ENCODE measurements at regions not wholly inside any gene's neighbourhood (a gene's known extent, or its start where the extent isn't known, plus 50 kb on each side); places are given as distances from the start of the nearest gene placed in this dataset.

DNA sequence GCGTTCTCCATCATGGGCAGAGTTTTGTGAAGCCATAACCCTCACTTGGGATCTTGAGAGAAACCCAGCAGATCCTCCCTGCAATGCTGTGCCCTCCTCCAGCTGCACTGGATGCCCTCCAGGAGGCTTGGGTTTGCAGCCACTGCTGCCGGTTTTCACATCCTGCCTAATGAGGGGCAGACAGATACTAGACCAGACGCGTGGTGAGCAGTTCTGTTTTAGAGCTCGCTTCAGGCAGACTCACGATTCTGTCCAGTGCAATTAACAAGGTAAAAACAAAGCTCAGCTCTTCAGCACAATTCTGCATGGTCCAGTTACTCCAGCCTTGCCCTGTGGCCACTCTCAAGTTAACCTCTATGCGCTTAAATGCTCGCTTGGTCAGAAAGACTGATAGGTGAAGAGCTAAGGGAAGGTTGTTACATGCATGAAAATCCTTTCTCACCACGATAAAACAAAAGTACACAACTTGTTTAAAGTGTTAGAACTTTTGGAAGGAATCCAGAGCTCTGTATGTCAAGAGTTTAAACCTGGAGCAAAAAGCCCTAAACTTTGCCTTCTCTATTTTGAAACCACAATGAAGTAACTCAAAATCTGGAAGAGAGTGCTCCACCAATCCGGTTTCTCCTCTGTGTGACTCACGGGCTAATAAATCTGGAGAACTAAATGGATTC is 292.3 kb upstream of the FAT3 start:
- H4K20me1 ChIP-seq (ENCODE audit: insufficient read depth): no peaks in the 10 kb centered on the region
- no peak overlapping the region for H2AFZ ChIP-seq (ENCODE audit: low read depth)
- H3K27me3 ChIP-seq (ENCODE audit: insufficient read depth, low read depth): no peaks in the 10 kb centered on the region
- no peak overlapping the region for H3K9ac ChIP-seq
- no peak overlapping the region for H3K27ac ChIP-seq
- no peak overlapping the region for H3K4me2 ChIP-seq
- no peaks in the 10 kb centered on the region for H3K36me3 ChIP-seq (ENCODE audit: insufficient read depth)
- TF ChIP-seq, protein P1, sequence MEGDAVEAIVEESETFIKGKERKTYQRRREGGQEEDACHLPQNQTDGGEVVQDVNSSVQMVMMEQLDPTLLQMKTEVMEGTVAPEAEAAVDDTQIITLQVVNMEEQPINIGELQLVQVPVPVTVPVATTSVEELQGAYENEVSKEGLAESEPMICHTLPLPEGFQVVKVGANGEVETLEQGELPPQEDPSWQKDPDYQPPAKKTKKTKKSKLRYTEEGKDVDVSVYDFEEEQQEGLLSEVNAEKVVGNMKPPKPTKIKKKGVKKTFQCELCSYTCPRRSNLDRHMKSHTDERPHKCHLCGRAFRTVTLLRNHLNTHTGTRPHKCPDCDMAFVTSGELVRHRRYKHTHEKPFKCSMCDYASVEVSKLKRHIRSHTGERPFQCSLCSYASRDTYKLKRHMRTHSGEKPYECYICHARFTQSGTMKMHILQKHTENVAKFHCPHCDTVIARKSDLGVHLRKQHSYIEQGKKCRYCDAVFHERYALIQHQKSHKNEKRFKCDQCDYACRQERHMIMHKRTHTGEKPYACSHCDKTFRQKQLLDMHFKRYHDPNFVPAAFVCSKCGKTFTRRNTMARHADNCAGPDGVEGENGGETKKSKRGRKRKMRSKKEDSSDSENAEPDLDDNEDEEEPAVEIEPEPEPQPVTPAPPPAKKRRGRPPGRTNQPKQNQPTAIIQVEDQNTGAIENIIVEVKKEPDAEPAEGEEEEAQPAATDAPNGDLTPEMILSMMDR (conservative IDR thresholded peaks at IDR 0.05; ENCODE audit: low read depth, low read length): no peak
- H3K4me1 ChIP-seq (ENCODE audit: low read depth, poor library complexity, severe bottlenecking): no peaks in the 10 kb centered on the region
- no peaks in the 10 kb centered on the region for H3K79me2 ChIP-seq (ENCODE audit: insufficient read depth, low read depth)
- no peak overlapping the region for H3K4me3 ChIP-seq (IDR thresholded peaks at IDR 0.05; ENCODE audit: insufficient read depth, low read depth, low read length)

DNA sequence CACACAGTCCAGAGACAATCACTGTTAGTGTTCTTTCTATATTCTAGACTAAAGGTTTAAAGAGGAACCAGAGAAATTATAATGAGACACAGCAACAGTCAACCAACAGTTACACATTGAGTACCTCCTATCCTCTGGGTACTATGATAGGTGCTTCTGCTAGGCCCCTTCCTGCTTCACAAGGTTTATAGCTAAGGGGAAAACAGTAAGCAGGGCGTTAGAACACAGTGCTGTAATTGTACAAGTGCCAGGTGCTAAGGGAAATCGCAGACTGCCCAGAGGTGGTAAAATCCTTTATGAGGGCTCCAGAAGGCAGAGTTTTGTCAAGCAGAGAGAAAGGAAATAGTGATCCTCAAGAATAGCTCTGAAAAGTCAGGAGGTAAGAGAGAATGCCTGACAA is 297.2 kb upstream of the FAT3 start:
- Histone ChIP-seq H3K36me3 (ENCODE audit: insufficient read depth) (no peaks in the 10 kb centered on the region), H3K4me2 (no peak overlapping the region), H3K9ac (no peak overlapping the region), H3K4me1 (ENCODE audit: low read depth, poor library complexity, severe bottlenecking) (no peaks in the 10 kb centered on the region), H4K20me1 (ENCODE audit: insufficient read depth) (no peaks in the 10 kb centered on the region), H3K4me3 (IDR thresholded peaks at IDR 0.05; ENCODE audit: insufficient read depth, low read depth, low read length) (no peak overlapping the region), H3K79me2 (ENCODE audit: insufficient read depth, low read depth) (no peaks in the 10 kb centered on the region), H3K27me3 (ENCODE audit: insufficient read depth, low read depth) (no peaks in the 10 kb centered on the region), H3K27ac (no peak overlapping the region), H2AFZ (ENCODE audit: low read depth) (no peak overlapping the region)
- TF ChIP-seq, protein P1 (conservative IDR thresholded peaks at IDR 0.05; ENCODE audit: low read depth, low read length): no peak

DNA sequence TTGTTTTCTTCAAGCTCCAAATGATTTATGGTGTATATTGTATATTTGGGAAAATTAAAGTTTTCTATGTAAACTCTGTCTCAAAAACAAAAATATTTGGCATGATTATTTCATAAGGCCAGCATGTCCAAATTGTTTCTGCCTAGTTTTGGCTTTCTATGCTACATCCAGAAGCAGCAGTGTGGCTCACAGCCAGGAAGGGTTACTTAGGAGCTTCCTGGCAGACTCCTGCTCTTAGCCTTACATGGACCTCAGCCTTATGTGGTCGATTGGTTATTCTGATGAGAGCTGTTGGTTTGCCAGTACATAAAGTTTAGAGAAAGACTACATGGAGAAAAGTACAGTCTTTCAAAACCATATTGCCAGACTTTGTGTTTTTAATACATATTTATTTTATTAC is 297.7 kb upstream of the FAT3 start:
- no peaks in the 10 kb centered on the region for H3K36me3 ChIP-seq (ENCODE audit: insufficient read depth)
- TF ChIP-seq, protein P1 (conservative IDR thresholded peaks at IDR 0.05; ENCODE audit: low read depth, low read length): no peak
- H4K20me1 ChIP-seq (ENCODE audit: insufficient read depth): no peaks in the 10 kb centered on the region
- H3K4me2 ChIP-seq: no peak overlapping the region
- no peak overlapping the region for H3K4me3 ChIP-seq (IDR thresholded peaks at IDR 0.05; ENCODE audit: insufficient read depth, low read depth, low read length)
- no peaks in the 10 kb centered on the region for H3K79me2 ChIP-seq (ENCODE audit: insufficient read depth, low read depth)
- no peak overlapping the region for H3K9ac ChIP-seq
- H2AFZ ChIP-seq (ENCODE audit: low read depth): no peak overlapping the region
- H3K27me3 ChIP-seq (ENCODE audit: insufficient read depth, low read depth): no peaks in the 10 kb centered on the region
- no peaks in the 10 kb centered on the region for H3K4me1 ChIP-seq (ENCODE audit: low read depth, poor library complexity, severe bottlenecking)
- no peak overlapping the region for H3K27ac ChIP-seq

DNA sequence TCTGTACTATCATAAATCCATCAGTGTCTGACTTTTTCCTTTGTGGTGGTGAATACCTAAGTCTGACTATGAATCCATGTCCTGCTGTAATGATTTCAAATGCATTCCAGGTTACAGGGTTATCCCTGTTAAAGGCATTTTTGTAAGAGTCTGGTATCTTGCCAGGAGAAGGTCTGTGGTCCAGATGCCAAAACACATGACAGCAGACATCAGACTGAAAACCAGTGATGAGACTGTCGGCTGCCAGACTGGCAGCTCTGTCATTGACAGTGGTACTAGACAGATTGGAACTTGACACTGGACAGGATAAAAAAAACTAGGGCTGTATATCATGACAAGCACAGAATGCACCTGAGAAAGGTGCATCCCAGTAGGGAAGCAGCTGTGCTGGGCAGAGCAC is 301.8 kb upstream of the FAT3 start:
- Histone ChIP-seq H3K4me3 (IDR thresholded peaks at IDR 0.05; ENCODE audit: insufficient read depth, low read depth, low read length) (no peak overlapping the region), H3K27ac (no peak overlapping the region), H3K4me1 (ENCODE audit: low read depth, poor library complexity, severe bottlenecking) (no peaks in the 10 kb centered on the region), H3K36me3 (ENCODE audit: insufficient read depth) (no peaks in the 10 kb centered on the region), H4K20me1 (ENCODE audit: insufficient read depth) (no peaks in the 10 kb centered on the region), H3K4me2 (no peak overlapping the region), H3K79me2 (ENCODE audit: insufficient read depth, low read depth) (no peaks in the 10 kb centered on the region), H3K27me3 (ENCODE audit: insufficient read depth, low read depth) (no peaks in the 10 kb centered on the region), H2AFZ (ENCODE audit: low read depth) (no peak overlapping the region), H3K9ac (no peak overlapping the region)
- TF ChIP-seq, protein P1 (conservative IDR thresholded peaks at IDR 0.05; ENCODE audit: low read depth, low read length): no peak
